AG10803 (cell line): ENCODE measurements at regions not wholly inside any gene's neighbourhood (a gene's known extent, or its start where the extent isn't known, plus 50 kb on each side); places are given as distances from the start of the nearest gene placed in this dataset.

Source experiments
- DNase-seq: peaks from one replicate; pipeline ENCODE4 v3.0.0; 2010; ENCODE audit warnings: low read depth
- H3K4me3 ChIP-seq: 2 replicates; pipeline ENCODE4 v1.5.1; 2011; ENCODE audit warnings: mild to moderate bottlenecking, low read length, control low read depth
- CTCF ChIP-seq: conservative IDR thresholded peaks from 2 replicates; pipeline ENCODE4 v1.5.1; 2011; ENCODE audit warnings: mild to moderate bottlenecking, low read length, control low read depth, inconsistent platforms

- no peak overlapping the region for H3K4me3 ChIP-seq
- TF ChIP-seq CTCF, result no peak
- DNase-seq, result no peak
These were observed 521.5 kb upstream of the HTR2A start for GRCh38 chr13:47418206-47418920.

- TF ChIP-seq CTCF, result no peak
- no peak overlapping the region for H3K4me3 ChIP-seq
- DNase-seq, result no peak
These were observed 520.6 kb upstream of the HTR2A start for GRCh38 chr13:47417485-47417884.

- peak; percentile 82 for DNase-seq
- no peak overlapping the region for H3K4me3 ChIP-seq
- TF ChIP-seq CTCF, result no peak
These were observed 518.2 kb upstream of the HTR2A start for GRCh38 chr13:47415048-47415447.

- no peak for DNase-seq
These were observed 516.7 kb upstream of the HTR2A start for GRCh38 chr13:47413526-47413925.

GRCh38 chr13:47413112-47413511 lies 516.3 kb upstream of the HTR2A start:
- no peak for TF ChIP-seq CTCF
- peak; percentile 66 for DNase-seq
- H3K4me3 ChIP-seq, result no peak overlapping the region

More at GRCh38 chr13:47413526-47413925, 516.7 kb upstream of the HTR2A start:
- TF ChIP-seq CTCF, result no peak
- H3K4me3 ChIP-seq, result no peak overlapping the region

- H3K4me3 ChIP-seq, result no peak overlapping the region
- DNase-seq, result no peak
- no peak for TF ChIP-seq CTCF
These were observed 512.9 kb upstream of the HTR2A start for GRCh38 chr13:47409778-47410177.

- TF ChIP-seq CTCF, result no peak
- peak; percentile 25 for DNase-seq
- H3K4me3 ChIP-seq, result no peak overlapping the region
These were observed 511.9 kb upstream of the HTR2A start for GRCh38 chr13:47408546-47409319.
